Liver (tissue), 8 donors: ENCODE measurements at regions not wholly inside any gene's neighbourhood (a gene's known extent, or its start where the extent isn't known, plus 50 kb on each side); places are given as distances from the start of the nearest gene placed in this dataset.

Source experiments
- DNase-seq: peaks from one replicate; pipeline ENCODE4 v3.0.0-alpha.2; 2017; ENCODE audit warnings: low spot score
- H3K27ac ChIP-seq, 2 donors: one replicate each; pipeline ENCODE4 v1.7.0; 2013; ENCODE audit warnings: inconsistent platforms in 2 of 2, low read length in 2 of 2, control low read depth in 1 of 2, low read depth in 1 of 2, mild to moderate bottlenecking in 1 of 2
- H3K27me3 ChIP-seq, 4 donors: one replicate each; pipeline versions ENCODE4 v1.6.1 to v1.7.0; 2013; ENCODE audit warnings: low read length in 3 of 4, inconsistent platforms in 1 of 4, mild to moderate bottlenecking in 1 of 4, moderate library complexity in 1 of 4; ENCODE audit not compliant: control insufficient read depth in 4 of 4, insufficient read depth in 4 of 4
- H3K36me3 ChIP-seq, 4 donors: one replicate each; pipeline versions ENCODE4 v1.6.1 to v1.7.0; 2013; ENCODE audit warnings: low read length in 3 of 4, mild to moderate bottlenecking in 3 of 4, low read depth in 1 of 4, moderate library complexity in 1 of 4; ENCODE audit not compliant: control insufficient read depth in 4 of 4, insufficient read depth in 3 of 4
- H3K4me1 ChIP-seq, 4 donors: one replicate each; pipeline versions ENCODE4 v1.6.1 to v1.7.0; 2013; ENCODE audit warnings: low read length in 3 of 4, mild to moderate bottlenecking in 3 of 4, moderate library complexity in 1 of 4; ENCODE audit not compliant: control insufficient read depth in 4 of 4, insufficient read depth in 4 of 4
- H3K4me3 ChIP-seq, 3 donors: one replicate each; pipeline versions ENCODE4 v1.6.1 to v1.7.0; 2013; ENCODE audit warnings: low read length in 3 of 3, control low read depth in 1 of 3, low read depth in 1 of 3, mild to moderate bottlenecking in 1 of 3
- H3K9ac ChIP-seq, 2 donors: one replicate each; pipeline ENCODE4 v1.7.0; 2013; ENCODE audit warnings: low read length in 2 of 2, mild to moderate bottlenecking in 2 of 2, moderate library complexity in 2 of 2, control low read depth in 1 of 2, low read depth in 1 of 2
- H3K9me3 ChIP-seq, 4 donors: one replicate each; pipeline versions ENCODE4 v1.6.1 to v1.7.0; 2013; ENCODE audit warnings: low read length in 3 of 4; ENCODE audit not compliant: control insufficient read depth in 4 of 4
- CTCF ChIP-seq: fragments of 150-350 bp; IDR thresholded peaks from 2 replicates; pipeline ENCODE4 v1.5.1; 2017; ENCODE audit warnings: improper control_type of control experiment, low read depth, low read length; ENCODE audit not compliant: missing input control
- EGR1 ChIP-seq, 2 donors: IDR thresholded peaks; 2 replicates each; pipeline ENCODE4 v1.6.1; 2016 to 2018; ENCODE audit warnings: antibody characterized with exemption in 2 of 2, low read depth in 2 of 2
- FOXA1 ChIP-seq: IDR thresholded peaks from 2 replicates; pipeline ENCODE4 v1.6.1; 2016; ENCODE audit warnings: antibody characterized with exemption
- FOXA2 ChIP-seq: IDR thresholded peaks from 2 replicates; pipeline ENCODE4 v1.6.1; 2016; ENCODE audit warnings: antibody characterized with exemption
- GABPA ChIP-seq, 2 donors: IDR thresholded peaks in 1 of 2; conservative IDR thresholded peaks in 1 of 2; 2 replicates each; pipeline ENCODE4 v1.6.1; 2016; ENCODE audit warnings: antibody characterized with exemption in 2 of 2, mild to moderate bottlenecking in 1 of 2, moderate library complexity in 1 of 2
- HNF4A ChIP-seq, 2 donors: conservative IDR thresholded peaks; 2 replicates each; pipeline ENCODE4 v1.6.1; 2016; ENCODE audit warnings: antibody characterized with exemption in 2 of 2, mild to moderate bottlenecking in 2 of 2
- HNF4G ChIP-seq: IDR thresholded peaks from 2 replicates; pipeline ENCODE4 v1.6.1; 2016; ENCODE audit warnings: antibody characterized with exemption
- JUND ChIP-seq, 2 donors: IDR thresholded peaks; 2 replicates each; pipeline ENCODE4 v1.6.1; 2016; ENCODE audit warnings: antibody characterized with exemption in 2 of 2
- MAX ChIP-seq: IDR thresholded peaks from 2 replicates; pipeline ENCODE4 v1.6.1; 2016; ENCODE audit warnings: antibody characterized with exemption
- NR2F2 ChIP-seq: IDR thresholded peaks from 2 replicates; pipeline ENCODE4 v1.6.1; 2016; ENCODE audit warnings: antibody characterized with exemption
- RAD21 ChIP-seq, 2 donors: IDR thresholded peaks; 2 replicates each; pipeline ENCODE4 v1.6.1; 2016; ENCODE audit warnings: antibody characterized with exemption in 2 of 2, mild to moderate bottlenecking in 2 of 2
- REST ChIP-seq: IDR thresholded peaks from 2 replicates; pipeline ENCODE4 v1.6.1; 2016; ENCODE audit warnings: antibody characterized with exemption, mild to moderate bottlenecking
- RXRA ChIP-seq, 2 donors: IDR thresholded peaks; 2 replicates each; pipeline ENCODE4 v1.6.1; 2017 to 2018; ENCODE audit warnings: antibody characterized with exemption in 2 of 2, mild to moderate bottlenecking in 1 of 2
- SP1 ChIP-seq: IDR thresholded peaks from 2 replicates; pipeline ENCODE4 v1.6.1; 2018; ENCODE audit warnings: antibody characterized with exemption, mild to moderate bottlenecking
- TAF1 ChIP-seq: conservative IDR thresholded peaks from 2 replicates; pipeline ENCODE4 v1.6.1; 2016; ENCODE audit warnings: antibody characterized with exemption, mild to moderate bottlenecking
- YY1 ChIP-seq: IDR thresholded peaks from 2 replicates; pipeline ENCODE4 v1.6.1; 2016; ENCODE audit warnings: antibody characterized with exemption, mild to moderate bottlenecking
- WGBS: extraction: QIAGEN DNeasy Blood & Tissue Kit; methylation state at CpG from one replicate; pipeline ENCODE4 v1.1.7; 2013; 5-methylcytosine and 5-hydroxymethylcytosine counted together
- donor health status: healthy.
- donor health status: healthy.
- donor health status: healthy.
- donor health status: healthy.
- donor health status: healthy.

DNA sequence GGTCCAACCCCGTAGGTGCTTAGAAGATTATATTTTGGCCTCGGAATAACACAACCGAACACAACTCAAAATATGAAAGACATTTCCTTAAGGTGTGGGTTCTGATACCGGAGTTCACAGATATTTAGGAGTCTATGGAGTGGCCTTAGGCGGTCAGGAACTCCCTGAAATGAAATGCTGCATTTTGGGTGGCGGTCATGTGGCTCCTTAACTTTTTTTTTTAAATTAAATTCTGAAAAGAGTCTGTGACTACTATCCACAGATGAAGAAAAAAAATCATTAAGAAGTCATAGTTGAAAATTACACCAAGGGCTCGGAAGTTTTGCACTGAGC lies 290.9 kb upstream of the NFE2L3 start:
- Histone ChIP-seq H3K4me1 (peaks cover 0 to 4% (median 2%) of the 10 kb centered on the region in 4 donors), H3K36me3 (no peaks in the 10 kb centered on the region), H3K9ac (no peak overlapping the region), H3K9me3 (peaks cover 0 to 33% (median 6%) of the 10 kb centered on the region in 4 donors), H3K27ac (no peak overlapping the region), H3K27me3 (peaks cover 9 to 67% (median 28%) of the 10 kb centered on the region in 4 donors), H3K4me3 (no peak overlapping the region)
- DNase-seq: no peak
- TF ChIP-seq TAF1 (no peak), RXRA (IDR thresholded peaks at IDR 0.05) (no peak), YY1 (no peak), FOXA1 (no peak), SP1 (no peak), HNF4A (conservative IDR thresholded peaks at IDR 0.05) (no peak), FOXA2 (no peak), MAX (no peak), HNF4G (no peak), REST (no peak)
- WGBS: 21% methylated on average over 7 of the region's 7 CpGs

GRCh38 chr7:25861601-25862260 lies 290.3 kb upstream of the NFE2L3 start:
- Histone ChIP-seq H3K9me3 (peaks cover 0 to 29% (median 6%) of the 10 kb centered on the region in 4 donors), H3K27ac (no peak overlapping the region), H3K36me3 (no peaks in the 10 kb centered on the region), H3K4me1 (peaks cover 0 to 4% (median 0%) of the 10 kb centered on the region in 4 donors), H3K4me3 (no peak overlapping the region), H3K9ac (no peak overlapping the region), H3K27me3 (peaks cover 7 to 63% (median 23%) of the 10 kb centered on the region in 4 donors)
- no peak for DNase-seq
- TF ChIP-seq CTCF (no peak), JUND (IDR thresholded peaks at IDR 0.05) (no peak), HNF4A (conservative IDR thresholded peaks at IDR 0.05) (no peak), REST (no peak), MAX (no peak), FOXA1 (no peak), GABPA (IDR thresholded peaks at IDR 0.05 in 1 of 2, conservative IDR thresholded peaks at IDR 0.05 in 1 of 2) (no peak), NR2F2 (no peak), SP1 (no peak), RAD21 (IDR thresholded peaks at IDR 0.05) (no peak), RXRA (IDR thresholded peaks at IDR 0.05) (no peak), HNF4G (no peak), EGR1 (IDR thresholded peaks at IDR 0.05; ENCODE audit: low read depth in 2 of 2) (no peak), FOXA2 (no peak), TAF1 (no peak)
- WGBS: 10% methylated on average over 15 of the region's 15 CpGs
